ENCODE measurements at regions not wholly inside any gene's neighbourhood (a gene's known extent, or its start where the extent isn't known, plus 50 kb on each side); places are given as distances from the start of the nearest gene placed in this dataset.
A peak's percentile ranks its signal among the peaks of the same experiment; 100 is the strongest.

GRCh38 chr10:84074521-84074920 is 64.8 kb upstream of the GHITM start:
- no peak for FAIRE-seq

- no peak for FAIRE-seq
These were observed 63.9 kb upstream of the GHITM start for GRCh38 chr10:84075226-84076046.

- FAIRE-seq: peak; percentile 97
These were observed 63.3 kb upstream of the GHITM start for GRCh38 chr10:84076047-84076388.

- no peak for FAIRE-seq
These were observed 62.6 kb upstream of the GHITM start for GRCh38 chr10:84076540-84077195.

GRCh38 chr10:84077768-84078167 is 61.5 kb upstream of the GHITM start:
- no peak for FAIRE-seq

GRCh38 chr10:84078771-84079170 is 60.5 kb upstream of the GHITM start:
- FAIRE-seq: no peak

- FAIRE-seq: no peak
These were observed 55.0 kb upstream of the GHITM start for GRCh38 chr10:84084342-84084741.

- FAIRE-seq: no peak
These were observed 52.1 kb upstream of the GHITM start for GRCh38 chr10:84087202-84087601.

- FAIRE-seq: no peak
These were observed 50.7 kb upstream of the GHITM start for GRCh38 chr10:84088626-84089025.

GRCh38 chr10:84089162-84089561 is 50.1 kb upstream of the GHITM start:
- no peak for FAIRE-seq
